PC-9 (cell line): ENCODE measurements at regions not wholly inside any gene's neighbourhood (a gene's known extent, or its start where the extent isn't known, plus 50 kb on each side); places are given as distances from the start of the nearest gene placed in this dataset.

ENCODE experiments used
- BruUV-seq: library from RNA; stranded (reverse); fragments of 400-500 nt; replicated peaks from 2 replicates; lab custom pipeline; 2021; lab: Mats Ljungman, UMichigan
- CTCF ChIA-PET: fragments of 300-600 bp; sonication (Branson Sonifier 250); formaldehyde crosslinking; loops from one replicate; lab custom pipeline; 2022; ENCODE audit warnings: antibody characterized with exemption; lab: Charles Lee
- POLR2A ChIA-PET: fragments of 300-600 bp; sonication (Branson Sonifier 250); formaldehyde crosslinking; loops from one replicate; lab custom pipeline; 2022; ENCODE audit warnings: antibody characterized with exemption; ENCODE audit not compliant: unreplicated experiment; lab: Charles Lee
- DNase-seq, 2 experiments: peaks; one replicate each; pipeline versions ENCODE4 v3.0.0 to v3.0.0-alpha.2; 2015 to 2022; ENCODE audit warnings: mixed read lengths in 1 of 2
- H2AFZ ChIP-seq: fragments of 200-600 bp; sonication (generic); 2 replicates; pipeline ENCODE4 v1.8.1; 2017; ENCODE audit warnings: antibody characterized with exemption
- H3F3A ChIP-seq: fragments of 200-600 bp; sonication (generic); 2 replicates; pipeline ENCODE4 v1.8.1; 2017; ENCODE audit warnings: antibody characterized with exemption, mild to moderate bottlenecking, low read depth; ENCODE audit not compliant: insufficient read depth
- H3K27ac ChIP-seq: fragments of 200-600 bp; sonication (generic); 2 replicates; pipeline ENCODE4 v1.6.1; 2016; ENCODE audit warnings: mixed run types
- H3K27me3 ChIP-seq: fragments of 200-600 bp; sonication (generic); 2 replicates; pipeline ENCODE4 v1.6.1; 2016; ENCODE audit warnings: low read depth, mixed run types; ENCODE audit not compliant: insufficient read depth
- H3K36me3 ChIP-seq: fragments of 200-600 bp; sonication (generic); 2 replicates; pipeline ENCODE4 v1.6.1; 2016; ENCODE audit warnings: low read depth, mixed run types
- H3K4me1 ChIP-seq: fragments of 200-600 bp; sonication (generic); replicated peaks from 2 replicates; pipeline ENCODE4 v1.6.1; 2016; ENCODE audit warnings: mixed run types; ENCODE audit not compliant: insufficient read depth
- H3K4me2 ChIP-seq: fragments of 200-600 bp; sonication (generic); 2 replicates; pipeline ENCODE4 v1.6.1; 2017; ENCODE audit warnings: mixed run types
- H3K4me3 ChIP-seq: fragments of 200-600 bp; sonication (generic); 2 replicates; pipeline ENCODE4 v1.6.1; 2016; ENCODE audit warnings: mixed run types
- H3K79me2 ChIP-seq: fragments of 200-600 bp; sonication (generic); 2 replicates; pipeline ENCODE4 v1.6.1; 2017; ENCODE audit warnings: low read depth, mixed run types
- H3K9me2 ChIP-seq: fragments of 200-600 bp; sonication (generic); 2 replicates; pipeline ENCODE4 v1.8.1; 2017; ENCODE audit warnings: mild to moderate bottlenecking; ENCODE audit not compliant: insufficient read depth
- H3K9me3 ChIP-seq: fragments of 200-600 bp; sonication (generic); 2 replicates; pipeline ENCODE4 v1.8.1; 2016; ENCODE audit warnings: low read depth; ENCODE audit not compliant: insufficient read depth
- H4K20me1 ChIP-seq: fragments of 200-600 bp; sonication (generic); 2 replicates; pipeline ENCODE4 v1.8.1; 2017; ENCODE audit not compliant: insufficient read depth
- CTCF ChIP-seq: fragments of 200-600 bp; sonication (generic); conservative IDR thresholded peaks from 2 replicates; pipeline ENCODE4 v1.6.1; 2017; ENCODE audit warnings: mixed run types, antibody characterized with exemption, mild to moderate bottlenecking, moderate library complexity
- EZH2 ChIP-seq: fragments of 200-600 bp; sonication (generic); IDR thresholded peaks from 2 replicates; pipeline ENCODE4 v1.8.0; 2017; ENCODE audit warnings: antibody characterized with exemption, low read depth
- intact Hi-C: fragments of 100-400 bp; cut with micrococcal nuclease; formaldehyde crosslinking; loops from one replicate; pipeline ENCODE4 v1.10.0; 2022; ENCODE audit not compliant: unreplicated experiment

GRCh38 chr6:148116001-148116400 lies 226.6 kb upstream of the SASH1 start:
- TF ChIP-seq CTCF (no peak), EZH2 (no peak)
- H3K4me3 ChIP-seq, result no peak overlapping the region
- H3K4me1 ChIP-seq, result peaks cover 17% of the 10 kb centered on the region
- no peak overlapping the region for H3K27ac ChIP-seq
- BruUV-seq, result no TSS peak
- no peaks in the 10 kb centered on the region for H3K9me2 ChIP-seq
- no peak overlapping the region for H3K4me2 ChIP-seq
- H3K36me3 ChIP-seq, result no peaks in the 10 kb centered on the region
- H3K27me3 ChIP-seq, result no peaks in the 10 kb centered on the region
- H3F3A ChIP-seq, result no peaks in the 10 kb centered on the region
- no peak overlapping the region for H2AFZ ChIP-seq
- H4K20me1 ChIP-seq, result no peaks in the 10 kb centered on the region
- ChIA-PET CTCF (no interaction called here), POLR2A (no interaction called here)
- intact Hi-C loops, result no loop called here
- H3K79me2 ChIP-seq, result no peaks in the 10 kb centered on the region
- no peaks in the 10 kb centered on the region for H3K9me3 ChIP-seq
- no peak for DNase-seq

GRCh38 chr6:148118244-148118643 lies 224.4 kb upstream of the SASH1 start:
- no peak for DNase-seq
- H2AFZ ChIP-seq, result no peak overlapping the region
- H3K79me2 ChIP-seq, result no peaks in the 10 kb centered on the region
- no peaks in the 10 kb centered on the region for H3K9me2 ChIP-seq
- no peaks in the 10 kb centered on the region for H3K36me3 ChIP-seq
- TF ChIP-seq CTCF, result no peak
- no peak for TF ChIP-seq EZH2
- intact Hi-C loops, result no loop called here
- ChIA-PET CTCF (no interaction called here), POLR2A (no interaction called here)
- H3K4me2 ChIP-seq, result no peak overlapping the region
- peaks cover 6% of the 10 kb centered on the region for H3K4me1 ChIP-seq
- H3F3A ChIP-seq, result no peaks in the 10 kb centered on the region
- no peaks in the 10 kb centered on the region for H3K9me3 ChIP-seq
- no peaks in the 10 kb centered on the region for H4K20me1 ChIP-seq
- BruUV-seq, result no TSS peak
- H3K27ac ChIP-seq, result no peak overlapping the region
- no peaks in the 10 kb centered on the region for H3K27me3 ChIP-seq
- H3K4me3 ChIP-seq, result no peak overlapping the region

GRCh38 chr6:148128014-148128730 lies 214.5 kb upstream of the SASH1 start:
- ChIA-PET CTCF (interaction anchor here (0.6 kb wide), 1 partner anchor 182 kb away, joined by 3 read pairs; no protein-coding TSS in a partner anchor), POLR2A (no interaction called here)
- H3K79me2 ChIP-seq, result no peaks in the 10 kb centered on the region
- no peak overlapping the region for H2AFZ ChIP-seq
- H3K9me3 ChIP-seq, result peaks cover 6% of the 10 kb centered on the region
- H3K4me1 ChIP-seq, result peaks cover 32% of the 10 kb centered on the region
- H3K9me2 ChIP-seq, result no peaks in the 10 kb centered on the region
- BruUV-seq, result no TSS peak
- peak overlapping the region; percentile 65 for H3K27ac ChIP-seq
- H3K36me3 ChIP-seq, result no peaks in the 10 kb centered on the region
- no peak overlapping the region for H3K4me3 ChIP-seq
- no peaks in the 10 kb centered on the region for H4K20me1 ChIP-seq
- no peaks in the 10 kb centered on the region for H3K27me3 ChIP-seq
- H3K4me2 ChIP-seq, result peak overlapping the region; percentile 6; the same call in 1 of the 2 replicates
- H3F3A ChIP-seq, result peaks cover 11% of the 10 kb centered on the region; the same call in 1 of the 2 replicates
- intact Hi-C loops, result no loop called here
- peak in 1 of 2 experiments; percentile 41 for DNase-seq
- no peak for TF ChIP-seq CTCF
- no peak for TF ChIP-seq EZH2
